WTC11 (cell line): ENCODE measurements at regions not wholly inside any gene's neighbourhood (a gene's known extent, or its start where the extent isn't known, plus 50 kb on each side); places are given as distances from the start of the nearest gene placed in this dataset.

Experiments
- ATAC-seq: fragments of 200-7000 bp; cut with Tn5 transposase; 2 replicates; pipeline ENCODE4 v1.10.0; 2021; ENCODE audit warnings: mild to moderate bottlenecking, moderate library complexity
- CTCF ChIA-PET: fragments of 300-600 bp; sonication (Branson Sonifier 250); formaldehyde crosslinking; loops from one replicate; lab custom pipeline; 2021; ENCODE audit warnings: antibody characterized with exemption; lab: Charles Lee
- POLR2A ChIA-PET: fragments of 350-600 bp; sonication (Branson Sonifier 250); formaldehyde crosslinking; loops from one replicate; lab custom pipeline; 2021; ENCODE audit warnings: antibody characterized with exemption; lab: Charles Lee
- DNase-seq: peaks from one replicate; pipeline ENCODE4 v3.0.0; 2021; ENCODE audit warnings: low spot score
- H3K27ac Mint-ChIP-seq: 2 replicates; pipeline ENCODE4 v1.8.0; 2021; ENCODE audit warnings: mixed read lengths
- H3K27me3 Mint-ChIP-seq: 2 replicates; pipeline ENCODE4 v1.8.0; 2021; ENCODE audit warnings: low read depth, mild to moderate bottlenecking, moderate library complexity, mixed read lengths
- H3K36me3 Mint-ChIP-seq: 2 replicates; pipeline ENCODE4 v1.8.0; 2021; ENCODE audit warnings: mixed read lengths
- H3K4me1 Mint-ChIP-seq: 2 replicates; pipeline ENCODE4 v1.8.0; 2022; ENCODE audit warnings: mixed read lengths
- H3K4me3 Mint-ChIP-seq: 2 replicates; pipeline ENCODE4 v1.8.0; 2021; ENCODE audit warnings: mild to moderate bottlenecking, moderate library complexity, mixed read lengths
- H3K9me3 Mint-ChIP-seq: 2 replicates; pipeline ENCODE4 v1.8.0; 2021; ENCODE audit warnings: mixed read lengths
- ATF1 ChIP-seq: sonication (generic); formaldehyde crosslinking; IDR thresholded peaks from 2 replicates; pipeline ENCODE4 v1.8.1; 2023; ENCODE audit warnings: mild to moderate bottlenecking, moderate library complexity, missing genetic modification reagents
- CREB1 ChIP-seq: sonication (generic); formaldehyde crosslinking; IDR thresholded peaks from 2 replicates; pipeline ENCODE4 v1.8.0; 2023; ENCODE audit warnings: mild to moderate bottlenecking, missing genetic modification reagents
- CREM ChIP-seq: sonication (generic); formaldehyde crosslinking; IDR thresholded peaks from 2 replicates; pipeline ENCODE4 v1.8.1; 2022; ENCODE audit warnings: mild to moderate bottlenecking, missing genetic modification reagents, moderate library complexity
- ELF4 ChIP-seq: sonication (generic); formaldehyde crosslinking; IDR thresholded peaks from 2 replicates; pipeline ENCODE4 v1.8.1; 2022; ENCODE audit warnings: low read depth, mild to moderate bottlenecking, moderate library complexity, missing genetic modification reagents
- GABPB1 ChIP-seq: sonication (generic); formaldehyde crosslinking; IDR thresholded peaks from 2 replicates; pipeline ENCODE4 v1.8.1; 2023; ENCODE audit warnings: mild to moderate bottlenecking, missing genetic modification reagents
- NFYB ChIP-seq: sonication (generic); formaldehyde crosslinking; conservative IDR thresholded peaks from 2 replicates; pipeline ENCODE4 v1.8.0; 2022; ENCODE audit warnings: low read depth, missing genetic modification reagents
- SMAD4 ChIP-seq: sonication (generic); formaldehyde crosslinking; IDR thresholded peaks from 2 replicates; pipeline ENCODE4 v1.8.0; 2022; ENCODE audit warnings: mild to moderate bottlenecking, missing genetic modification reagents
- ZBTB21 ChIP-seq: sonication (generic); formaldehyde crosslinking; IDR thresholded peaks from 2 replicates; pipeline ENCODE4 v1.8.1; 2023; ENCODE audit warnings: mild to moderate bottlenecking, missing genetic modification reagents, borderline replicate concordance
- ZNF219 ChIP-seq: sonication (generic); formaldehyde crosslinking; IDR thresholded peaks from 2 replicates; pipeline ENCODE4 v1.8.0; 2023; ENCODE audit warnings: missing genetic modification reagents, mild to moderate bottlenecking, borderline replicate concordance
- TF ChIP-seq, protein P1 (sequence below): sonication (generic); formaldehyde crosslinking; IDR thresholded peaks from 2 replicates; pipeline ENCODE4 v1.8.0; 2023; ENCODE audit warnings: missing genetic modification reagents
- TF ChIP-seq, protein P2 (sequence below): sonication (generic); formaldehyde crosslinking; IDR thresholded peaks from 2 replicates; pipeline ENCODE4 v1.8.1; 2023; ENCODE audit warnings: mild to moderate bottlenecking, missing genetic modification reagents, moderate library complexity
- TF ChIP-seq, protein P3 (sequence below): sonication (generic); formaldehyde crosslinking; IDR thresholded peaks from 2 replicates; pipeline ENCODE4 v1.8.0; 2023; ENCODE audit warnings: missing genetic modification reagents, mild to moderate bottlenecking, borderline replicate concordance
- TF ChIP-seq, protein P4 (sequence below): sonication (generic); formaldehyde crosslinking; IDR thresholded peaks from 2 replicates; pipeline ENCODE4 v1.8.1; 2023; ENCODE audit warnings: mild to moderate bottlenecking, moderate library complexity, missing genetic modification reagents
- TF ChIP-seq, protein P5 (sequence below): sonication (generic); formaldehyde crosslinking; IDR thresholded peaks from 2 replicates; pipeline ENCODE4 v1.8.0; 2023; ENCODE audit warnings: mild to moderate bottlenecking, missing genetic modification reagents

DNA sequence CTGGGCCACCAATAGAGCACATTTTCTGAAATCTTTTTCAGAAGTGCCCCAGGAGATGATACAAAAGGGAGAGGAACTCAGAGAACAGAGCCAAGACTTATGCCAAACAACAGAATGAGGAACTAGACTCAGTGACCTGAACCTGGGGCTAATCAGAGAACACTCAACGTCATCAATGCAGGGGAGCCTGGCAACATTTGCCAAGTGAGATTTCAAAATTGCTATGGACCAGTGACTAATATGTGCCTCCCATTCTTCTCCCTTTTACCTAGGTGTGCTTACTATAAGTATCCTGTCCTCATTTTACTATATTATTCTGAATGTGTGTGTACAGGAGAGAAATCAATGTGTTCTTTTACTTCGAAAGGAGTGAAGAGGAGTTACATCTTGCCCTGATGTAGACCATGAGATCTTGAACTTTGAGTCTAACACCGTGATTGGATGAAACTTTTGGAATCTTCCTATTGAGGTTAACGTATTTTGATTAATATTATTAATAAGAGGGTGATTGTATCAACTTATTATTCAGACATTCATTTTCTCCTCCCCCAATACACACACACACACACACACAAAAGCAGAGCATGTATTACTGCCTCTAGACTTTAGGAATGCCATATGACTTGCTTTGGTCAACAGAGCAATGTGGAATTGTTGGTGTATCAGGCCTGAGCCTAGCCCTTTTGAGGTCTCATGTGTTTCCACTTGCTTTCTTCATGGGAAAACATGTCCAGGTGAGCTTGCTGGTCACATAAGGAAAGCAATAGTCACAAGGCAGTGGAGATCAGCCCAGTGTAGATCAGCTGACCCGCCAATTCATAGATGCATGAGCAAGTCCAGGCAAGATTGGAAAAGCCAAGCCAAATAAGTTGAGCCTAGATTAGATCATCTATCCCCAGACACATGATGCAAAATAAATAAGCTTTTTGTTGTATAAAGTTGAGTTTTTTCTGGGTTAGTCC is 80.3 kb upstream of the ETS2 start:
- Mint-ChIP-seq H3K27ac (no peak overlapping the region), H3K4me1 (peaks cover 16% of the 10 kb centered on the region), H3K9me3 (peaks cover 29% of the 10 kb centered on the region), H3K4me3 (no peak overlapping the region), H3K27me3 (no peaks in the 10 kb centered on the region), H3K36me3 (peaks cover 13% of the 10 kb centered on the region)
- DNase-seq (no peak), ATAC-seq (no peak)
- TF ChIP-seq, protein P1, sequence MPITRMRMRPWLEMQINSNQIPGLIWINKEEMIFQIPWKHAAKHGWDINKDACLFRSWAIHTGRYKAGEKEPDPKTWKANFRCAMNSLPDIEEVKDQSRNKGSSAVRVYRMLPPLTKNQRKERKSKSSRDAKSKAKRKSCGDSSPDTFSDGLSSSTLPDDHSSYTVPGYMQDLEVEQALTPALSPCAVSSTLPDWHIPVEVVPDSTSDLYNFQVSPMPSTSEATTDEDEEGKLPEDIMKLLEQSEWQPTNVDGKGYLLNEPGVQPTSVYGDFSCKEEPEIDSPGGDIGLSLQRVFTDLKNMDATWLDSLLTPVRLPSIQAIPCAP: no peak
- ChIA-PET POLR2A (no interaction called here), CTCF (no interaction called here)

DNA sequence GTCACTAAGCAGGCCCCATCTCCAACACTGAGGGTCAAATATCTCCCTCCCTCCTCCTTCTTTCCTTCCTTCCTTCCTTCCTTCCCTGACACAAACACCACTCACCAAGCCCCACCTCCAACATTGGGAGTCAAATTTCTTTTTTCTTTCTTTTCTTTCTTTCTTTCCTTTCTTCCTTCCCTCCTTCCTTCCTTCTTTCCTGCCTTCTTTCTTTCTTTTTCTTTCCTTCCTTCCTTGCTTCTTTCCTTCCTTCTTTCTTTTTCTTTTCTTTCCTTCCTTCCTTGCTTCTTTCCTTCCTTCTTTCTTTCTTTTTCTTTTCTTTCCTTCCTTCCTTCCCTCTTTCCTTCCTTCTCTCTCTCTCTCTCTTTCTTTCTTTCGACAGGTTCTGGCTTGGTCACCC is 79.2 kb upstream of the ETS2 start:
- H3K4me1 Mint-ChIP-seq: peaks cover 8% of the 10 kb centered on the region
- DNase-seq (no peak), ATAC-seq (no peak)
- ChIA-PET POLR2A (no interaction called here), CTCF (no interaction called here)
- TF ChIP-seq, protein P2, sequence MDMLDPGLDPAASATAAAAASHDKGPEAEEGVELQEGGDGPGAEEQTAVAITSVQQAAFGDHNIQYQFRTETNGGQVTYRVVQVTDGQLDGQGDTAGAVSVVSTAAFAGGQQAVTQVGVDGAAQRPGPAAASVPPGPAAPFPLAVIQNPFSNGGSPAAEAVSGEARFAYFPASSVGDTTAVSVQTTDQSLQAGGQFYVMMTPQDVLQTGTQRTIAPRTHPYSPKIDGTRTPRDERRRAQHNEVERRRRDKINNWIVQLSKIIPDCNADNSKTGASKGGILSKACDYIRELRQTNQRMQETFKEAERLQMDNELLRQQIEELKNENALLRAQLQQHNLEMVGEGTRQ (CRISPR knock-in tag): no peak
- no peak for TF ChIP-seq NFYB (CRISPR knock-in tag)
- no peak for TF ChIP-seq ATF1 (CRISPR knock-in tag)
- TF ChIP-seq ZNF219: no peak
- H3K36me3 Mint-ChIP-seq: peaks cover 13% of the 10 kb centered on the region
- H3K4me3 Mint-ChIP-seq: no peak overlapping the region
- H3K27ac Mint-ChIP-seq: no peak overlapping the region
- peaks cover 29% of the 10 kb centered on the region for H3K9me3 Mint-ChIP-seq
- no peaks in the 10 kb centered on the region for H3K27me3 Mint-ChIP-seq

DNA sequence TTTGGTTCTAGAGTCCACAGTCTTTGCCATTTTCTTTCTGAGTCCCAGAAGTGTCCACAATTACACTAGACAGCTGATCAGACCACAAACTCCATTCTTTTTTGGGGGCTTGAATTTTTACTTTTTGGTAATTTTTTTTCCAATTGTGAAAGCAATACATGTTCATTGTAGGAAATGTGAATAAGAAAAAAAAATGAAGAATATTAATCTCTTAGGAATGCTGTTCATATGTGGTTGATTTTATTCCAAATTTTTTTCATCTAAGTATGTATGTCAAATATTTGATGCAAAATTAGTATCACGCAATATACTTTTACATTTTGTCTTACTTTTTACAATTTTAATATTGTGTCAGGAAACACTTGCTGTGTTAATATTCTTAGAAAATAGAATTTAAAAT is 76.4 kb upstream of the ETS2 start:
- ChIA-PET POLR2A (no interaction called here), CTCF (interaction anchor here (0.7 kb wide), 1 partner anchor 17 kb away, joined by 4 read pairs; no protein-coding TSS in a partner anchor)
- ATAC-seq (no peak), DNase-seq (no peak)
- no peaks in the 10 kb centered on the region for H3K27me3 Mint-ChIP-seq
- no peak overlapping the region for H3K27ac Mint-ChIP-seq
- peaks cover 14% of the 10 kb centered on the region for H3K4me1 Mint-ChIP-seq
- H3K36me3 Mint-ChIP-seq: peaks cover 13% of the 10 kb centered on the region
- H3K4me3 Mint-ChIP-seq: no peak overlapping the region
- TF ChIP-seq GABPB1 (no peak), ELF4 (CRISPR knock-in tag) (no peak), CREB1 (CRISPR knock-in tag) (no peak), CREM (CRISPR knock-in tag) (no peak), ZBTB21 (CRISPR knock-in tag) (no peak), SMAD4 (CRISPR knock-in tag) (no peak), NFYB (CRISPR knock-in tag) (no peak)
- TF ChIP-seq, protein P3, sequence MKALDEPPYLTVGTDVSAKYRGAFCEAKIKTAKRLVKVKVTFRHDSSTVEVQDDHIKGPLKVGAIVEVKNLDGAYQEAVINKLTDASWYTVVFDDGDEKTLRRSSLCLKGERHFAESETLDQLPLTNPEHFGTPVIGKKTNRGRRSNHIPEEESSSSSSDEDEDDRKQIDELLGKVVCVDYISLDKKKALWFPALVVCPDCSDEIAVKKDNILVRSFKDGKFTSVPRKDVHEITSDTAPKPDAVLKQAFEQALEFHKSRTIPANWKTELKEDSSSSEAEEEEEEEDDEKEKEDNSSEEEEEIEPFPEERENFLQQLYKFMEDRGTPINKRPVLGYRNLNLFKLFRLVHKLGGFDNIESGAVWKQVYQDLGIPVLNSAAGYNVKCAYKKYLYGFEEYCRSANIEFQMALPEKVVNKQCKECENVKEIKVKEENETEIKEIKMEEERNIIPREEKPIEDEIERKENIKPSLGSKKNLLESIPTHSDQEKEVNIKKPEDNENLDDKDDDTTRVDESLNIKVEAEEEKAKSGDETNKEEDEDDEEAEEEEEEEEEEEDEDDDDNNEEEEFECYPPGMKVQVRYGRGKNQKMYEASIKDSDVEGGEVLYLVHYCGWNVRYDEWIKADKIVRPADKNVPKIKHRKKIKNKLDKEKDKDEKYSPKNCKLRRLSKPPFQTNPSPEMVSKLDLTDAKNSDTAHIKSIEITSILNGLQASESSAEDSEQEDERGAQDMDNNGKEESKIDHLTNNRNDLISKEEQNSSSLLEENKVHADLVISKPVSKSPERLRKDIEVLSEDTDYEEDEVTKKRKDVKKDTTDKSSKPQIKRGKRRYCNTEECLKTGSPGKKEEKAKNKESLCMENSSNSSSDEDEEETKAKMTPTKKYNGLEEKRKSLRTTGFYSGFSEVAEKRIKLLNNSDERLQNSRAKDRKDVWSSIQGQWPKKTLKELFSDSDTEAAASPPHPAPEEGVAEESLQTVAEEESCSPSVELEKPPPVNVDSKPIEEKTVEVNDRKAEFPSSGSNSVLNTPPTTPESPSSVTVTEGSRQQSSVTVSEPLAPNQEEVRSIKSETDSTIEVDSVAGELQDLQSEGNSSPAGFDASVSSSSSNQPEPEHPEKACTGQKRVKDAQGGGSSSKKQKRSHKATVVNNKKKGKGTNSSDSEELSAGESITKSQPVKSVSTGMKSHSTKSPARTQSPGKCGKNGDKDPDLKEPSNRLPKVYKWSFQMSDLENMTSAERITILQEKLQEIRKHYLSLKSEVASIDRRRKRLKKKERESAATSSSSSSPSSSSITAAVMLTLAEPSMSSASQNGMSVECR (CRISPR knock-in tag): no peak
- TF ChIP-seq, protein P4, sequence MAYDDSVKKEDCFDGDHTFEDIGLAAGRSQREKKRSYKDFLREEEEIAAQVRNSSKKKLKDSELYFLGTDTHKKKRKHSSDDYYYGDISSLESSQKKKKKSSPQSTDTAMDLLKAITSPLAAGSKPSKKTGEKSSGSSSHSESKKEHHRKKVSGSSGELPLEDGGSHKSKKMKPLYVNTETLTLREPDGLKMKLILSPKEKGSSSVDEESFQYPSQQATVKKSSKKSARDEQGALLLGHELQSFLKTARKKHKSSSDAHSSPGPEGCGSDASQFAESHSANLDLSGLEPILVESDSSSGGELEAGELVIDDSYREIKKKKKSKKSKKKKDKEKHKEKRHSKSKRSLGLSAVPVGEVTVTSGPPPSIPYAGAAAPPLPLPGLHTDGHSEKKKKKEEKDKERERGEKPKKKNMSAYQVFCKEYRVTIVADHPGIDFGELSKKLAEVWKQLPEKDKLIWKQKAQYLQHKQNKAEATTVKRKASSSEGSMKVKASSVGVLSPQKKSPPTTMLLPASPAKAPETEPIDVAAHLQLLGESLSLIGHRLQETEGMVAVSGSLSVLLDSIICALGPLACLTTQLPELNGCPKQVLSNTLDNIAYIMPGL (CRISPR knock-in tag): no peak
- TF ChIP-seq, protein P2 (CRISPR knock-in tag): no peak
- TF ChIP-seq, protein P1: no peak
- TF ChIP-seq, protein P5, sequence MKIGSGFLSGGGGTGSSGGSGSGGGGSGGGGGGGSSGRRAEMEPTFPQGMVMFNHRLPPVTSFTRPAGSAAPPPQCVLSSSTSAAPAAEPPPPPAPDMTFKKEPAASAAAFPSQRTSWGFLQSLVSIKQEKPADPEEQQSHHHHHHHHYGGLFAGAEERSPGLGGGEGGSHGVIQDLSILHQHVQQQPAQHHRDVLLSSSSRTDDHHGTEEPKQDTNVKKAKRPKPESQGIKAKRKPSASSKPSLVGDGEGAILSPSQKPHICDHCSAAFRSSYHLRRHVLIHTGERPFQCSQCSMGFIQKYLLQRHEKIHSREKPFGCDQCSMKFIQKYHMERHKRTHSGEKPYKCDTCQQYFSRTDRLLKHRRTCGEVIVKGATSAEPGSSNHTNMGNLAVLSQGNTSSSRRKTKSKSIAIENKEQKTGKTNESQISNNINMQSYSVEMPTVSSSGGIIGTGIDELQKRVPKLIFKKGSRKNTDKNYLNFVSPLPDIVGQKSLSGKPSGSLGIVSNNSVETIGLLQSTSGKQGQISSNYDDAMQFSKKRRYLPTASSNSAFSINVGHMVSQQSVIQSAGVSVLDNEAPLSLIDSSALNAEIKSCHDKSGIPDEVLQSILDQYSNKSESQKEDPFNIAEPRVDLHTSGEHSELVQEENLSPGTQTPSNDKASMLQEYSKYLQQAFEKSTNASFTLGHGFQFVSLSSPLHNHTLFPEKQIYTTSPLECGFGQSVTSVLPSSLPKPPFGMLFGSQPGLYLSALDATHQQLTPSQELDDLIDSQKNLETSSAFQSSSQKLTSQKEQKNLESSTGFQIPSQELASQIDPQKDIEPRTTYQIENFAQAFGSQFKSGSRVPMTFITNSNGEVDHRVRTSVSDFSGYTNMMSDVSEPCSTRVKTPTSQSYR (CRISPR knock-in tag): no peak
- H3K9me3 Mint-ChIP-seq: peaks cover 23% of the 10 kb centered on the region
